Mesenchymal stem cell (in vitro differentiated cells and primary cell): ENCODE measurements at regions not wholly inside any gene's neighbourhood (a gene's known extent, or its start where the extent isn't known, plus 50 kb on each side); places are given as distances from the start of the nearest gene placed in this dataset.
A peak's percentile ranks its signal among the peaks of the same experiment; 100 is the strongest.

Experiments used
- DNase-seq: peaks from one replicate; pipeline ENCODE4 v3.0.0-alpha.2; 2013
- H2AFZ ChIP-seq: one replicate; pipeline ENCODE4 v1.6.1; 2013; ENCODE audit warnings: low read depth, mild to moderate bottlenecking, control low read depth, inconsistent platforms, low read length, moderate library complexity
- H2AK5ac ChIP-seq: 2 replicates; pipeline ENCODE4 v1.6.1; 2013; ENCODE audit warnings: low read length, moderate library complexity, mild to moderate bottlenecking, inconsistent platforms; ENCODE audit not compliant: severe bottlenecking
- H2BK120ac ChIP-seq: one replicate; pipeline ENCODE4 v1.6.1; 2013; ENCODE audit warnings: low read depth, mild to moderate bottlenecking, inconsistent platforms, low read length, moderate library complexity
- H2BK12ac ChIP-seq, 2 experiments: one replicate each; pipeline ENCODE4 v1.6.1; 2013; ENCODE audit warnings: inconsistent platforms in 2 of 2, low read length in 2 of 2, mild to moderate bottlenecking in 2 of 2, moderate library complexity in 2 of 2, control low read depth in 1 of 2
- H2BK15ac ChIP-seq: one replicate; pipeline ENCODE4 v1.6.1; 2013; ENCODE audit warnings: mild to moderate bottlenecking, low read depth, inconsistent platforms; ENCODE audit not compliant: poor library complexity, severe bottlenecking
- H2BK5ac ChIP-seq: 2 replicates; pipeline ENCODE4 v1.6.1; 2013; ENCODE audit warnings: low read depth, mild to moderate bottlenecking, low read length, control low read depth, inconsistent platforms; ENCODE audit not compliant: poor library complexity, severe bottlenecking
- H3K14ac ChIP-seq, 2 experiments: one replicate each; pipeline ENCODE4 v1.6.1; 2013; ENCODE audit warnings: inconsistent platforms in 2 of 2, low read length in 2 of 2, control low read depth in 1 of 2, mild to moderate bottlenecking in 1 of 2, moderate library complexity in 1 of 2
- H3K18ac ChIP-seq, 2 experiments: one replicate each; pipeline ENCODE4 v1.6.1; 2013; ENCODE audit warnings: inconsistent platforms in 2 of 2, low read length in 2 of 2, control low read depth in 1 of 2, low read depth in 1 of 2, mild to moderate bottlenecking in 1 of 2
- H3K23ac ChIP-seq, 2 experiments: one replicate each; pipeline ENCODE4 v1.6.1; 2013; ENCODE audit warnings: inconsistent platforms in 2 of 2, low read length in 2 of 2, mild to moderate bottlenecking in 2 of 2, moderate library complexity in 2 of 2, control low read depth in 1 of 2
- H3K27ac ChIP-seq: 2 replicates; pipeline ENCODE4 v1.5.1; 2013; ENCODE audit warnings: mild to moderate bottlenecking, moderate library complexity, low read length, control low read depth, inconsistent platforms; ENCODE audit not compliant: poor library complexity, severe bottlenecking
- H3K27me3 ChIP-seq, 2 experiments: 2 replicates each; pipeline versions ENCODE4 v1.6.1 to v1.7.0; 2013; ENCODE audit warnings: low read length in 2 of 2, mild to moderate bottlenecking in 2 of 2, moderate library complexity in 2 of 2, control low read depth in 1 of 2, inconsistent platforms in 1 of 2; ENCODE audit not compliant: control insufficient read depth in 1 of 2, insufficient read depth in 1 of 2
- H3K36me3 ChIP-seq, 2 experiments: 2 replicates each; pipeline versions ENCODE4 v1.6.1 to v1.7.0; 2013; ENCODE audit warnings: low read length in 2 of 2, control low read depth in 1 of 2, inconsistent platforms in 1 of 2, low read depth in 1 of 2, mild to moderate bottlenecking in 1 of 2; ENCODE audit not compliant: insufficient read depth in 2 of 2, control insufficient read depth in 1 of 2
- H3K4ac ChIP-seq, 2 experiments: one replicate each; pipeline ENCODE4 v1.6.1; 2013; ENCODE audit warnings: inconsistent platforms in 2 of 2, low read length in 2 of 2, mild to moderate bottlenecking in 2 of 2, moderate library complexity in 2 of 2, control low read depth in 1 of 2, low read depth in 1 of 2
- H3K4me1 ChIP-seq: 2 replicates; pipeline ENCODE4 v1.6.1; 2013; ENCODE audit warnings: low read depth, low read length, control low read depth; ENCODE audit not compliant: control insufficient read depth, insufficient read depth
- H3K4me2 ChIP-seq: 2 replicates; pipeline ENCODE4 v1.6.1; 2013; ENCODE audit warnings: low read length, mild to moderate bottlenecking, inconsistent platforms; ENCODE audit not compliant: poor library complexity, severe bottlenecking
- H3K4me3 ChIP-seq, 2 experiments: 2 replicates each; pipeline versions ENCODE4 v1.5.1 to v1.7.0; 2013; ENCODE audit warnings: low read length in 2 of 2, mild to moderate bottlenecking in 2 of 2, control low read depth in 1 of 2, low read depth in 1 of 2; ENCODE audit not compliant: insufficient read depth in 1 of 2
- H3K79me1 ChIP-seq: replicated peaks from 2 replicates; pipeline ENCODE4 v1.6.1; 2013; ENCODE audit warnings: mild to moderate bottlenecking, control low read depth, low read length, inconsistent platforms; ENCODE audit not compliant: poor library complexity, severe bottlenecking
- H3K9ac ChIP-seq: 2 replicates; pipeline ENCODE4 v1.7.0; 2013; ENCODE audit warnings: mild to moderate bottlenecking, low read length, moderate library complexity
- H3K9me3 ChIP-seq: 2 replicates; pipeline ENCODE4 v1.7.0; 2013; ENCODE audit warnings: mild to moderate bottlenecking, low read length; ENCODE audit not compliant: control insufficient read depth
- H4K8ac ChIP-seq: one replicate; pipeline ENCODE4 v1.6.1; 2013; ENCODE audit warnings: inconsistent platforms, mild to moderate bottlenecking, low read length, moderate library complexity
- H4K91ac ChIP-seq: one replicate; pipeline ENCODE4 v1.6.1; 2013; ENCODE audit warnings: mild to moderate bottlenecking, low read length, inconsistent platforms
- WGBS: methylation state at CpG from one replicate; pipeline ENCODE4 v1.1.7; 2013; ENCODE audit warnings: mixed read lengths; 5-methylcytosine and 5-hydroxymethylcytosine counted together

DNA sequence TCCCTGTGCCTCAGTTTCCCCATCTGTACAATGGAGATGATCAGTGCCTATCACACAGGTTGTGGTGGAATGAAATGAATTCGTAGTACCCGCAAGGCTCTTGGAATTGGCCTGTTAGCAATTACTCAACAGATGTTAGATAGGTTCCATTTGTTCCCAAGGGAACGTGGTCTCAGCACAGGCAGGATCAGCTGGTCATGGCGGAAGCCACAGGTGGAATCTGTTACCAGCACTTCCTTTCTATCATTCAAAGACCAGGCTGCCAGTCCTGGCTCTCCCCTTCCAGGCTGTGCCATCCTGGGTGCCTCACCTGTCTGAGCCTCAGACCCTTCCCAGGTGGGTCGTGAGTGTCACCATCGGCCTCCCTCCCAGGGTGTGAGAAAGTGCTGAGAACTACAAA lies 61.5 kb downstream of the FBXO2 start:
- no peak overlapping the region for H3K9ac ChIP-seq
- no peaks in the 10 kb centered on the region for H3K79me1 ChIP-seq
- no peak overlapping the region for H3K4me3 ChIP-seq
- no peak overlapping the region for H2AK5ac ChIP-seq
- H3K27me3 ChIP-seq = peaks cover 16 to 51% of the 10 kb centered on the region in 2 experiments
- WGBS = 84% methylated on average over 6 of the region's 6 CpGs
- H2BK5ac ChIP-seq = no peak overlapping the region
- no peaks in the 10 kb centered on the region for H3K36me3 ChIP-seq
- H2AFZ ChIP-seq = no peak overlapping the region
- H3K9me3 ChIP-seq = peaks cover 9% of the 10 kb centered on the region
- no peak overlapping the region for H2BK120ac ChIP-seq
- H3K4me2 ChIP-seq = no peak overlapping the region
- no peak overlapping the region for H3K27ac ChIP-seq
- H3K18ac ChIP-seq = no peak overlapping the region
- no peaks in the 10 kb centered on the region for H3K4me1 ChIP-seq
- H4K8ac ChIP-seq = no peak overlapping the region
- no peak overlapping the region for H4K91ac ChIP-seq
- H2BK12ac ChIP-seq = no peak overlapping the region
- H2BK15ac ChIP-seq = no peak overlapping the region
- no peak for DNase-seq
- no peak overlapping the region for H3K4ac ChIP-seq
- no peak overlapping the region for H3K14ac ChIP-seq
- H3K23ac ChIP-seq = no peak overlapping the region

DNA sequence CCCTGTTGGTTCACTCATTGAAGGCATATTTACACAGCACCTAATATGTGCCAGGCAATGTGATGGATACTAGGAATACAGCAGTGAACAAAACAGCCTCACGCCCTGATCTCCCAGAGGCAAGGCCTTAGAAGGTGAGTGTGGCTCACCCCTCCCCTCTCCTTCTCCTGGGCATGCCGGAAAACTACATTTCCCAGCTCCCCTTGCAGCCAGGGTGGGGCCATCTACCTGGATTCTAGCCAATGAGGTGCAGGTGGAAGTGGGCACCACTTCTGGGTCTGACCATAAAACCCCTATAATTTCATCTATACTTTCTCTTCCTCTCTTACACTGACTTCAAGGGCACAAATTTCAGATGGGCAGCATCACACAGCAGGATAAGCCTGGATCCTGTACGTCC lies 63.8 kb downstream of the FBXO2 start:
- H3K4me2 ChIP-seq = no peak overlapping the region
- no peak overlapping the region for H3K4me3 ChIP-seq
- H3K23ac ChIP-seq = no peak overlapping the region
- H4K91ac ChIP-seq = no peak overlapping the region
- no peaks in the 10 kb centered on the region for H3K79me1 ChIP-seq
- H2BK15ac ChIP-seq = no peak overlapping the region
- H3K27me3 ChIP-seq = peaks cover 23 to 46% of the 10 kb centered on the region in 2 experiments
- H3K27ac ChIP-seq = no peak overlapping the region
- no peak overlapping the region for H2BK12ac ChIP-seq
- H2AFZ ChIP-seq = no peak overlapping the region
- H3K4ac ChIP-seq = peak overlapping the region in 1 of 2 experiments; percentile 21
- no peaks in the 10 kb centered on the region for H3K4me1 ChIP-seq
- no peak overlapping the region for H2AK5ac ChIP-seq
- no peak overlapping the region for H3K18ac ChIP-seq
- H2BK120ac ChIP-seq = no peak overlapping the region
- H3K9me3 ChIP-seq = peaks cover 9% of the 10 kb centered on the region
- no peak overlapping the region for H4K8ac ChIP-seq
- H3K36me3 ChIP-seq = no peaks in the 10 kb centered on the region
- DNase-seq = no peak
- H3K9ac ChIP-seq = no peak overlapping the region
- H2BK5ac ChIP-seq = no peak overlapping the region
- 26% methylated on average over 2 of the region's 3 CpGs for WGBS
- no peak overlapping the region for H3K14ac ChIP-seq
